ENCODE measurements at regions not wholly inside any gene's neighbourhood (a gene's known extent, or its start where the extent isn't known, plus 50 kb on each side); places are given as distances from the start of the nearest gene placed in this dataset.

DNA sequence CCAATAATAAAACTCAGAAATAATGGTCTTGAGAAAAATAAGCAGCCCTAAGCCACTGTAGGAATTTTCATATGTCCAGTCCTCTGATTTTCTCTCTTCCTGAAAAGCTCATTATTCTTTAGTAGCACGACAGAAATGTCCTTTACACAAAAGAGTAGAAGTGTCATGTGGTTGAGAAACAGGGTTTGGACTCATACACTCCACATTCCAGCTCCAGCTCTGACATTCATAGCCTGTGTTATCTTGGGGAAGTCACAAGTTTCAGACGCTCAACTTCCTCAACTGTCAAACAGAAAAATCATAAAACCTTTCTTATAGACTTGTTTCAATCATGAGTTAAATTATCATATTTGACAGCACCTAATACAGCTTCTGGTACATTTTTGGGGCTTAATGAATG, 511.5 kb downstream of the TNS1 start:
- in situ Hi-C loops (cut with MboI; ENCODE audit: low sequenced_read_pairs) = no loop called here

DNA sequence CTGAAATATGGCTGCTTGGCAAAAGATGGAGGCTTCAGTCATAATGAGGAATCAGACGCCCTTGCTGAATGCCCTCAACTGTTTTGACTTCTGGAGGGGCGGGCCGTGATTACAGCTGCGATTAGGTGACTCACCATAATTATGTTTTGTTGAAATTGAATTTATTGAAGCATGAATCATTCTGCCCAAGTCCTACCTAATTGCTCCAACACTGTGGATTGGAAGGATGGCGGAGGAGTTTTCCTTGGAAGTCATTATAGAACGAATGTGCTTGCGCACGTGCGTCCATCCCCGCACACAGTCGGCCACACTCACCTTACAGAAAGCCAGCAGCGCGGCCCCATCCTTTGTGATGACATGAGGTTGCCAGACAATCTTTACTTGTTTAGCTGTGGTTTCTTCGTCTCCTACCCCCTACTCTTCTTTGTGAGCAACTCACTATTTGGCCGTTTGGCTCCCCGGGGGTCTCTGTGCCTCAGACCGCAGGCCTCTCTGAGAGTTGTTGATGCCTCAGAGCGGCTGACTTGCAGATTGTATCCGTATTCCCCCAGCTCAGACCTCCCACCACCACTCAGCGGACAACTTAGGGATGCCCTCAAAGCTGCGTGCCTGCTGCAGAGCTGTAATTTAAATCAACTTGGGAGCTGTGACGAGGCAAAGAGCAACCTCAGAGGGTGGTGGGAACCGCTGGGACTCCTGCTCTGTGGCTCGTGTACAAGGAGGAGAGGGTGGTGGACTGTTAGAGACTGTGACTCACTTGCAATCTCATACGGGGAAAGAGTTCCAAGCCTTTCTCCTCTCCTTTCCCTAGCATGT, 513.4 kb downstream of the TNS1 start:
- in situ Hi-C loops (cut with MboI; ENCODE audit: low sequenced_read_pairs) = no loop called here

DNA sequence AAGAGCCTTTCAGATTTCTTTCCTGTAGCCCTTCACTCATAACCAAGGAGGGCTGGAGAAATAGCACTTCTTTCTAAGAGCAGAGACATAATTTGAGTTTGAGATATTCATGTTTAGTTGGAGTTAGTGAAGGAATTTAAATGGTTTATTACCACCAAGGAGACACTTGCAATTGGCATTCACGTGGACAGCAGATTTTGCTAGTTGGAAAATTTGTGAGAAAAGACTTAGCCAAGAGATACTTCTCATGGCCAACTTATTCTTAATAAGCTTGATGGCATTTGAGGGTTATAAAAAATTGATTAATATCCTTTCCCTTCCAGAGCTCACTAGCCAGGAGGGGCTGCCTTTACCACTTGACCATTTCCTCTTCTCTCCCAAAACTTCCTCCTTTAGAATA, 518.7 kb downstream of the TNS1 start:
- in situ Hi-C loops (cut with MboI; ENCODE audit: low sequenced_read_pairs) = no loop called here

DNA sequence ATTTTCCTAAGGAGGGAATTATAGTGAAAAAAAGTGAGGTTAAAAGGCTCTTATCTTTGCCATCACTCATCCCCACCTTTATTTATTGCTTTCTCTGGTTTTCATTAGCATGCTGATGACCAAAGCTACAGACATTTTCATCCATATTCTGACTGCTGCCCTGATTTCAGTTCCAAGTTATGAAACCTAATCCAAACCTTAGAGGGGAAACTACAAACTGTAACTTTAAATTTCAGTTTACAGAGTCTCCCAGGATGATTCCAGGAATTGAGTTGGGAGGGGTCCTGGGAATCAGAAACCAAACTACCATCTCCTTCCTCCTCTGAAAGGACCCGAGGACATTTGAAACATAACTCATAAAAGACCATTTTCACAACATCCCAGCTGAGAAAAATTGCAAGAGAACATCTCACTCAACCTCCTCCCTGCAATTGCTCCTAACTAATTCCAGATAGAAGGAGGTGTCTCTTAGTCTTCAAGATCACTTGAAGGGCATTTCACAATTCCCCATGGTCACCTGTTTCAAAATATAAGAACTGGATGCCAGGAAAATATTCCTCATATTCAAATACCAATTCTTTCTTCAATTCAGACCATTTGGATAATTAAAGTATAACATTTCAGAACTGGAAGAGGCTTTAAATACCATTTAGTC, 520.6 kb downstream of the TNS1 start:
- in situ Hi-C loops (cut with MboI; ENCODE audit: low sequenced_read_pairs) = no loop called here

DNA sequence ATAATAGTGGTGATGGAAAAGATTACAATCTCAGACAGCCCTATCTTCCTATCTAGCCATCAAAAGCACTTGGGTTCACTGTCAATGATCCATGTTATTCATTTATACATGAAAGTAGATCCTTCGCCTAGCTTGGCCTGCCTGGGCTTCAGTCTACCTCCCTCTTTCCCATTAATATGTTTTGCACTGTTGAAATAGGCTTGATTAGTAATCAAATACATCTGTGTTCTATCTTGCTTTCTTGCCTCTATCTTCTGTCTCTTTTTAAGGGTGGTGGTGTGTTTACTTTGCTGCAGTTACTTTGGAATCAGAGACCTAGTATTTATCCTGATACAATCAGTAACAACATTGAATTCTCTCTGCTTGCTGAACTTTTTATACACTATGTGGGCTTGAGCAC, 521.2 kb downstream of the TNS1 start:
- in situ Hi-C loops (cut with MboI; ENCODE audit: low sequenced_read_pairs) = no loop called here

DNA sequence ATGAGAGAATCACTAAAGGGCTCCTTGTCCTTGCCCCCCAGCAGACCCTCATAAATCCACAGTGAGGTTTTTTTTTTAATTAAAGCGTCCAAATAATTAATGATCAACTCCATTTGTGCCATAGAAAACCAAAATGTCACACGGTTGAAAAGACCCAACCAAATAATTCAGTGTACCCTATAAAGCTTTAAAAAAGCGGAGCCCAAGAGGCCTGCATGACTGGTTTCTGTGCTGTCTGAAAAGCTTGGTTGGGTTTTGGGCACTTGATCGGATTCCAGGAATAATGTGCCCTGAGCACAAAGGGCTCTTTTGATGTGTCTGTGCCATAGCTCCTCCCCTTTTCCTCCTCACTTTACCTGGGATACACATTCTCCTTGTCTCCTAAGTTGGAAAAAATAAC, 523.2 kb downstream of the TNS1 start:
- in situ Hi-C loops (cut with MboI; ENCODE audit: low sequenced_read_pairs) = no loop called here

DNA sequence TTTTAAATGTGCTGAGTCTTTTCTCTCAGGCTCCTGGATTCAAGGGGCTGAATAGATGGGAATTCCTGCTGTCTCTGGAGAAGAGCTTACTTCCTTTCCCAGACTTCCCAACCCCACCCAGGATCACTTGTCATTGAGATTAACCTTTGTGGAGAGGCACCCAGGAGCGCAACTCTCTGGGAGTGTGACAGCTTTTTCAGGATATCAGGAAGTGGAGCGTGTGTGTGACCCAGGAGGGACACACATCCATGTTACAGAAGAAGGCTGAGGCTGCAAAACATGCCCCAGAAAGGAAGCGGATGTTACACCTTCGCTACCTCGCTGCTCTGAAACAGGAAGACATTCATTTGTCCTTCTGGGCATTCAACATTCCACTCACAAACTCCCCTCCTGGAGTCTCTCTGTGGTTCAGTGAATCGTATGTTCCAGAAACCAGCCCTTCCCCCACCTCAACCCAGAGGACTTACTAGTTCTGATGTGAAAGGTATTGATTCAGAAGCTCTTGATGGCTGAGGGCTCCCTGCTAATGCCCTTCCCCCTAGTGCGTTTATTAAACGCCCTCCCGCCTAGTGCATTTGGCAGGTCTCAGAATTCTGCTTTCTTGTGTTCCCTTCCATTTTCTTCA, 523.9 kb downstream of the TNS1 start:
- in situ Hi-C loops (cut with MboI; ENCODE audit: low sequenced_read_pairs) = no loop called here

DNA sequence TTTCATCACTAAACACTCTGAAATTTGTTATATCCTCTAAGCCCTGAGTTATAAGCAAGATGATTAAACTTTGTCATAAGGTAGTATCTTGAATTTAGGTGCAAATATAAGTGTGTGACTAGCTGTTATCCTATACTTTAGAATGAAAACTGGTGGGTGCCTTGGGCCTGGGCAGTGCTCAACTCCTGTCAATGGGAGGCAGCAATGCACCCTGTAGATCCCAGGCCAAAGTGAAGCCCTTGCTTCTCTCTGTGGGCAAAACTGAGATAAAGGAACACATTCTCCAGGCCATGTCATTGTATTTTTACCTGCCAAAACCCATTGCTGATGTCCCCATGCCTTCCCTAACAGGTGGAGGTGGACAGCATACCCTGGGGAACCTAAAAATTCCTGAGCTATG, 525.2 kb downstream of the TNS1 start:
- in situ Hi-C loops (cut with MboI; ENCODE audit: low sequenced_read_pairs) = no loop called here

DNA sequence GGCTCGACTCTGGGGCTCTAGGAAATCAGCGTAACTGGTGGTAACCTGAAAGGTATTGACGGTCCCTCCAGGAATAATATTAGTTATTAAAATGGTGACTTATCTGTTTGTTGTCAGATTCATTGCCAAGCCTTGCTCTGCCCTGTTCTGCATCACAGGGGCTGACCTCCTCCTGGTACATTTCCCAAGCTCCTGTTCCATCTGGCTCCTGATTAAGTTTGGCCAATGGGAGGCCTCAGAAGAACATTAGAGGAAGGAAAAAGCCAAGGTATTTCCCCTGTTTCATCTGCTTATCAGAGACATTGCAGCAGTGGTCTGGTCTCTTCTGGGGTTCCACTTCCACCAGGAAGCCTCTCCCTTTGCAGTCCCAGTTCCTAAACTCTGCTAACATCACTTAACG, 527.0 kb downstream of the TNS1 start:
- in situ Hi-C loops (cut with MboI; ENCODE audit: low sequenced_read_pairs) = no loop called here

DNA sequence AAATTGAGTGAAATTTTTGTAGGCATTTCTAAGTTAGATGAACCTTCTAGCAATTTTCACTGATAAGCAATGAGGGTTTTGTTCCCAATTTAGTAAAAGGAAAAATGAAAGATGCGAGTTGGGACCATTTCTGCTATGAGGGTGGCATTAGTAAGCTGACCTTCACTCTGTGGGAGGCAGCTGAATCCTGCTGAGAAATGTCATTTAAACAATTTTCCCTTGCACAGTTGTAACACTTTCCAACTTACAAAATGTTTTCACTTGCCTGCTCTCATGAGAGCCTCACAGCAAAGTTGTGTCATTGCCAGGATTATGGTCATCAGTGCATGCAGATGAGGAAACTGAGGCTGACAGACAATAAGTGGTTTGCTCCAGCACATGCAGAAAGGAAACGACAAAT, 527.7 kb downstream of the TNS1 start:
- in situ Hi-C loops (cut with MboI; ENCODE audit: low sequenced_read_pairs) = no loop called here

DNA sequence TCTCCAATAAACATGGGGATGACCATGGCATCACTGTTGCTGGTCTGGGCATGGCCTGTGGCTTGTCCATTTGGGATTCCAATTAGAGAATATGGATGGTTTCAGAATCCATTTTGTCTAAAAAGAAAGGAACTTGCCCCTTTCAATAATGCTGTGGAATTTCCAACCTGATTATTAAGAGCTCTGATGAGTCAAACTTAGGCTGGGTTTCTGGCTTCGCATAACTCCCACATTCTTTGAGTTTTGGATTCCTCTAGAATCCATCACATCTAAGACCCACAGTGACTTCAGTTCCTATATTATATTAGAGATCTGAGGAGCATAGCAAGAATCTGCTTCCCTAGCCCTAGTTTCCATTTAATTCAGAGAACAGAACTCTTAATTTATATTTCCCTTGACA, 531.5 kb downstream of the TNS1 start:
- in situ Hi-C loops (cut with MboI; ENCODE audit: low sequenced_read_pairs) = no loop called here

DNA sequence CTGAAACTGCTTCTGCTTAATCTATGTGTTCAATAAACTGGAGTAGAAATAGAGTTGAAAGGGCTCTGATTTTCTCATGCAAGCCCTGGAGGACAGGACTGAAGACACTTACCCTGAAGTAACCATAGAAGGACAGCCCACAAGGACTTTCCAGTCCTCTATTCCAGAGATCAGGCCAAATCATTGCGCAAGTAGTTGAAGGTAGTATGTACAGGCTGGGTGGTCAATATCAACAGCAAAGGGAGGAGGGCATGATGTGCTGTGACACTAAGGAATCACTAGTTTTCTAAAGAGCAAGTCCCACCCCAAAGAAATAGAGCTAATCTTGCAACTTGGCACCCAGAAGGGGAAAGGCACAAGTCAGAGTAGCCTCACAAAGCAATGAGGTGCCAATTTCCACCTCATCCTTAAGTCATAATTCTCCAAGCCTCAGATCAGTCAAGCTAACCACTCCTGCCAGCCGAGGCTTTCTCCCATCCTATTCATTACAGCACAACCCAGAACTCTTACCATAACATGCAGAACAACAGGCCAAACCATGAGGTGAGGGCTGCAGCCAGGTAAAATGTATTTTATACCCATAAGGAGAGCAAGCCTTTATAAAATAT, 533.5 kb downstream of the TNS1 start:
- in situ Hi-C loops (cut with MboI; ENCODE audit: low sequenced_read_pairs) = no loop called here

DNA sequence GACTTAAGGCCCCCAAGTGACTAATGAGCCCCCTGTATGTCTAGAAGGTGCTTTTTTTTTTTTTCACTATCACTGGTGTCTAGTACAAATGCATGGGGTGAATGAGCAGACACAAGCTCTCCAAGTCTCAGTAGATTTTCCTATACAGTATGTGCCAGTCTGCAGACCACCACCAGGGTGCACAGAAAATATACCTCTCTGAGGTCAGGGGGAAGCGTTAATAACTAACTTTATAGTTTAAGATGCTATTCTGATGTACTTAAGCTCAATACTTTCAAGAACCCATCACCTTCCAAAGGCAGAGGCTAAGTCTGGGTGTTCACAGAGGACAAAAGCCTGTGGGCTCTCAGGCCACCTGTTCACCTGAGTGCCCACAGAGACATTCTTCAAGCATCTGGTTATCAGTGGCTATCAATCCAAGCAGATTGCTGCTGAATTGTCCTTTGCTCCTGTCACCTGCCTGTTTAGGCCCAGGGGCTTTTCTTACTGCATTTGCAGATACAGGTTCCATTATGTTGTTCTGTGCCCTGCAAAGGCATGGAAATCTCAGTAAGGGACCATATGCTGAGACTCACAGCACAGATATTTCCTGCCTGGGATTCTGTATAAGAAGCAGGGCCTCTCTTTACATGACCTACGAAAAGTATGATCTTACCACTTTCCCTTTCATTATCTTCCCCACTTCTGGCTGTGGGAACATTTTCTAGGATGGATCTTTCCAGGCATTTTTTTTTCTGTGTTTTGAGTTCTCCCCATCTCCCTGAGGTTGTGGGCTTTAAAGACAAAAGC, 534.6 kb downstream of the TNS1 start:
- in situ Hi-C loops (cut with MboI; ENCODE audit: low sequenced_read_pairs) = no loop called here

DNA sequence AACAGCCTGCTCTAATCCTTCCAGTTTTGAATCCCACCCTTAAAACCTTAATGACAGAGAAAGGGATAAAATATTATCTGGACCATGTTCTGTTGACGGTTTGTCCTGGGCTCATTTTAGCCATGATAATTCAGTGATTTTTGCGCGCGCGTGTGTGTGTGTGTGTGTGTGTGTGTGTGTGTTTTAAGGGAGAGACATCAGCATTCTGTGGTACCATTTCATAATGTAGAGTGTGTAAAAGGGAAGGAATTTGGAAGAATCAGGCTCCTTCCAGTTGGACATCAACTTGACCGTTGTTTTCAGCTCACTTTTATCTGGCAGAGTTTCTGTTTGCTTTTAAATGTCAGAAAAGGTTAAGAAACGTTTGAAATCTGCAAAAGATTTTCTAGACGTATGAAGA, 535.5 kb downstream of the TNS1 start:
- in situ Hi-C loops (cut with MboI; ENCODE audit: low sequenced_read_pairs) = no loop called here

DNA sequence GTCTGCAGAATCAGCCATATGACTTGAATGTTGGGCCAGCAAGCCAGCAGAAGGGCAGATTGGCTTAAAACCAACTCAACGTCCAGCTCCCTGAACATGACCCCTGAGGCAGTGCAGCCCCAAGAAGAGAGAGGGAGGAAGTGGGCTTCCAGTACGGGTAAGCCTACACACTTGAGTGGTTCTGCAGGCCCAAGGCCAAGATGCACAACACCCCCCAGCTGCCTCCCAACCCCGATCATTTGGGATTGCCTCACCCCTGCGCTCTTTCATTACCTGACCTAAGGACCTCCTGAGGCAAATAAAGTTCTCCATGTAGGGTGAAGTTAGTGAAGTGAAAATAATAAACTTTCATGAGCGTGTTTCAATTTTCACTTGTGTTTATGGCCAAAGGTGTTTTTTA, 536.0 kb downstream of the TNS1 start:
- in situ Hi-C loops (cut with MboI; ENCODE audit: low sequenced_read_pairs) = no loop called here

DNA sequence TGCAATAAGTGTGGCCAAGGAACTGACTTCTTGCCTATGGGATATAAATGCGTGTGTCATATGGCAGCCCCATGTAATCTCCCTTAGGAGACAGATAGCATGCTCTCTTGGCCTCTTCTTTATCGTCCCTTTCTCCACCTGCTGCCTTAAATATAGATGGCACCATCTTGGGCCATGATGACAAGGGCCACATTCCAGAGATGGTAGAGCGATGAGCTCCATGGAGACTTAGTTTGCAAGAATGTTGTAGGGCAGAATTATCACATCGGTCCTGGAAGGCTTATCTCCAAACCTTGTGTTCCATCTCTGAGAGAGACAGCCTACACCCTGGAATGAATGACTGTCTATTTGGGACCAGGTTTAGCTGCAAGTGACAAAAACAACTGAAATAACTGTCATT, 536.7 kb downstream of the TNS1 start:
- in situ Hi-C loops (cut with MboI; ENCODE audit: low sequenced_read_pairs) = no loop called here

DNA sequence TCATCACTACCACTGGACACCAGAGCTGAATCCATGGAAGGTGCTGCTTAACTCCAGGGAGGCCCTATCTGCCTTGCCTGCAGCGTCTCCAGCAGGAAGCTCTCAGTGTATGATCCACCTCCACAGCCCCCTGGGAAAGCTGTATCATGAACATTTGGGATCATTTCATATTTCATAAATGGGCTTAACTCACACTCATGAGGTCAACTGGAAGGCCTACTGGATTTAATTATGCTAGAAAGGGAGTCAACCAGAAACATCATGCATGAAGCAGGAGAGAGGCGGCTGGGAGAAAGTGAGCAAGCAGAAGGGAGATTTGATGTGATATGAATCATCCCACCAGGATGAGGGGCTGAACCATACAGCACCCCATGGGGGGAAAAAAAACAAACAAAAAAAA, 537.7 kb downstream of the TNS1 start:
- in situ Hi-C loops (cut with MboI; ENCODE audit: low sequenced_read_pairs) = no loop called here

DNA sequence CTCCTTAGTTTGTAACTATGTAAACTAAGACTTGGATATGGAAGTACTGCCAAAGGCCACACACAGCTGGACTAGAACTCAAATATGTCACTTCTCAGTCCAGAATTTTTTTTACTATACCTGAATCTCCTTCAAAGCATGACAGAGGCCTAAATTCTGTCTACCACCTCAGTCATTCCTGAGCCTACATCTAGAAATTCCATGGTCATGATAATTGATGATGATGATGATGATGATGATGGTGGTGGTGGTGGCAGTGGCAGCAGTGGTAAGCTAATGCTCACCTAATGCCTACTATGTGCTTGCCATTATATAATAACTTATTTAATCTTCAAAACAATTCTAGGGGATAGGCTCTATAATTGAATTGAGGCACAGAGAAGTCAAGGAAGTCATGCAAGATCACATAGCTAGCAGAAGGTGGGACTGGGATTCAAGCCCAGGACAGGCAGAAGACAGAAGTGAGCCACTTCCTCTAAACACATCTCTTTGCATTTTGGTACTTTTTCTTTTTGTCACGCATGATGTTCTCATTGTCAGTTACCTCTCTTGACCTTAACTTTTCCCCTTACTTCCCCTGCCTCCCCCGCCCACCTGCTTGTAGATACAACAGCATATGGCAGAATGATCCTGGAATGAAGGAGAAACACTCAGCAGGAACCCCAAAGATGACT, 539.3 kb downstream of the TNS1 start:
- in situ Hi-C loops (cut with MboI; ENCODE audit: low sequenced_read_pairs) = no loop called here

DNA sequence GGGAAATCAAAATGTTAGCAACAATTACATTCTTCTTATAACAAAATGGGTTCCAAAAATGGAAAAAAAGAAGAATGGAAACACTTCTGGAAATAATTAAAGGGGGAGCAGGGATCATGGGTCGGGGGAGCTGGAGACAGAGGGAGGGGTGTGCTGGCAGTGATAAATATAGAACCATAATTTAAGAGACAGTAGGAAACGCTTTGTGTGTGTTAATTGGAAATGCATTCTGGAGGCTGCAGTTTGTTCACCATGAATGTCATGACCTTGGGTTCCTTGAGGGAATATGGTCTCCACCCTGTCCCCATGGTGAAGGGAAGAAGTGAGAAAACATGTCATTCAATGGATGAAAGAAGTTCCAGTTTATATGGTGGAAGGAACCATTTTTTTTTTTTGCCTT, 540.7 kb downstream of the TNS1 start:
- in situ Hi-C loops (cut with MboI; ENCODE audit: low sequenced_read_pairs) = no loop called here

DNA sequence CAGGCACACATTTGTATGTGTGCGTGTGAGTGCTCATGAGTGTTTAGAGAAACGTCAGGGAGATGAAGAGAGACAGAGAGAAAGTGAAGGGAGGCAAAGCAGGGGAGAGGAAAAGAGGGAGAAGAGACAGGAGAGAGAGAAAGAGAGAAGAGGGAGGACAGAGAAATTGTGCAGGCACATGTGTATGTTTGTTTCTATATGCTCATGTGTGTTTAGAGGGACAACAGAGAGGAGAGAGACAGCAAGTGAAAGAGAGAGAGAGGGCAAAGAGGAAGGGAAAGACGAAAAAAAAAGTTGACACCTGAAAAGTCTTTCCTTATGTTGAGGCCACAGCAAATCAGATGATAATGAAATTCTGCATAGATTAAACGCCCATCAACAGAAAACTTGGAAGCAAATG, 541.1 kb downstream of the TNS1 start:
- in situ Hi-C loops (cut with MboI; ENCODE audit: low sequenced_read_pairs) = no loop called here
